Cerebellar nuclear complex (tissue), 1 donor: ENCODE measurements at regions not wholly inside any gene's neighbourhood (a gene's known extent, or its start where the extent isn't known, plus 50 kb on each side); places are given as distances from the start of the nearest gene placed in this dataset.

Source experiments
- DNase-seq, 2 experiments: peaks; one replicate each; lab custom pipeline; 2025; lab: John Stamatoyannopoulos, UW

GRCh38 chr14:100438678-100439592 lies 115.8 kb downstream of the SLC25A47 start:
- DNase-seq, result no peak

GRCh38 chr14:100439781-100440180 lies 116.6 kb downstream of the SLC25A47 start:
- no peak for DNase-seq

GRCh38 chr14:100440207-100440631 lies 117.1 kb downstream of the SLC25A47 start:
- peak; percentile 84 to 95 for DNase-seq

DNA sequence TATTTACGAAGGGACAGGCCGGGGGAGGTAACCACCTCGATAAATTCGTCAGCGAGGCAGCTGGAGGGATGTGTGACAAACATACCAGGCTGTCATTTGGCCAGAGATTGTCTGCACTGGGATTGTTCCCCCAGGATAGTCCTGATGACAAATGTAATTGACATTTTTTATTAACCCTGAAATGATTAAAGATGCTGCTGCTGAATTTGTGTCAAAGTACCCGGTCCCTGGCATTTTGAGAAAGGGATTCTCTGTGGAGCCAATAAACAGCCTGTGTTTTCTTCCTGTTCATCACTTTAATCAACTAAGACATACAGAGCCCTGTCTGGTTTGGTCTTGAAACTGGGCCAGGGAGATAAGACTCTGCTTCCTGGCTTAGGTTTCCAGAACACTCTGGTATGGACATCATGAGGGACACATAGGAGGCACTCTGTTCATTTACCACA lies 117.6 kb downstream of the SLC25A47 start:
- peak in 1 of 2 experiments; percentile 53 for DNase-seq

GRCh38 chr14:100441271-100441947 lies 118.3 kb downstream of the SLC25A47 start:
- DNase-seq, result no peak

GRCh38 chr14:100442036-100442435 lies 118.9 kb downstream of the SLC25A47 start:
- DNase-seq, result no peak

DNA sequence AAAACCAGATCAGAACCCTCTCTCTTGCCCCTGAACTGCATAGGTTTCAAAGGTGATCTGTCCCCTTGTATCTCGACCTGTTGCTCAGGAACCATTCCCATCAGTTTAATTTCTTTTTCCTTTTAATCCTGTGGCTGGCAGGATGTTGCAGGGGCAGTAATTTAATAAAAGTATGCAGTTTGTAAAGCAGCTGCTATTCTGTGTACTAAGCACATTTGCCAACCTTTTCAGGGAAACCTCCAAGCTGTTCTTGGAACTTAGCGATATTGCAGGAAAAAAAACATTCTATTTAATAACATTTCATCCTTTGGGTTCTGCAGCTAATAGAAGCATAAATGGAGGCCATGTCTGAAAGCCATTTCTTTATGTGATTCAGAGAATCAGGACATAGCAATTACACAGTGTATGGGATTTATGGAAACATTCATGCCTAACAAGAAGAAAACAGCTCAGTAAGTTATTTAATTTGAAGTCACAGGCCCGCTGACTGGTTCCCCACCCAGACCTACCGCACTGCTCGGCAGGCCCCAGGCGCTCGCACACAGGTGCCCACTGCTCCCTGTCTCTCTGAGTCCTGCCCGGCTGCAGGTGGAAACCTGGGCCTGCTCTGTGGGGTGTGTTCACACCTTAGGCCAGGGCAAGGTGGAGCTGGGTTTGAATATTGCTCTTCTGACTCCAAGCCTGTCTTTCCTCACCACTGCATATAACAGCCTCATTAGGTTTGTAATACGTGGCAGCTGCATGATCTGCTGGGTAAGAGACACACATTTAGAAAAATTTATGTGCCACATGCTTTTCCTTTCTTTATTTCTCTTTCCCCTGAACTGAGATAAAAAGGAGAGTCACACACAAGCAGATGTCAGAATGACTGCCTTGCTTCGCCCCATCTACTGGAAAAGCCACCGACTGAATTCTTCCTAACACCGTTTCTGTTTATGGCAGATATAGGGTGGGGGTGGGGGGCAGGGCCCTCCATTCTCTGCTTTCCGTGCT lies 119.7 kb downstream of the SLC25A47 start:
- DNase-seq, result no peak

- no peak for DNase-seq
Measured at GRCh38 chr14:100443603-100444002, 120.5 kb downstream of the SLC25A47 start.

DNA sequence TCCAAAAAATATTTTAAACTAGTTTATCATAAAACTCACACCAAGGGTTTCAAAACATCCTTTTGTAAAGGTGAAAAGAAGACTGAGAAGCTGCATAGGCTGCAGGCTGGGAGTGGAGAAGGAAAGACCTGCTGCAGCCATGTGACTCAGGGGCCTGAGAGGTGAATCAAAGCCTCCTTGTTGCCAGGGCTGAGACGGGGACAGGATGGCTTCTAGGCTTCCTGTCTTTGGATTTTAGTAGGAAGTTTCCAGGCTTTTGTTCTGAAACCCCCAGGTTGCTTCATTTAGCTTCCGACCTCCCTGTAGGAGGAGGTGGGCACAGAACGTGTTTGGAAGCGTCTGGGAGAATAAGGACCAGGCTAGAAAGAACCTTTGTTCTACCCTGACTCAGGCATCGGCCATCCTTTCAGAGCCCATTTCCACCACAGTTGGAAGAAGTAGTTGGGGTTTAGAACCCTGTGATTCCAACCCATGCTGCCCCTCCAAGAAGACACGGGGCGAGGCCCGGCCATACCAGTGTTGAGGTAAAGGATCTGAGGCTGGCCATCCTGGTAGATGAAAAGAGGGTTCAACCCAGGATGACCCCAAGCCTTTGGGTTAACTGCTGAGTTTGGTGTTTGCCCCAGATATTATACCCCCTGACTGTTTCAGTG lies 122.4 kb downstream of the SLC25A47 start:
- no peak for DNase-seq

DNA sequence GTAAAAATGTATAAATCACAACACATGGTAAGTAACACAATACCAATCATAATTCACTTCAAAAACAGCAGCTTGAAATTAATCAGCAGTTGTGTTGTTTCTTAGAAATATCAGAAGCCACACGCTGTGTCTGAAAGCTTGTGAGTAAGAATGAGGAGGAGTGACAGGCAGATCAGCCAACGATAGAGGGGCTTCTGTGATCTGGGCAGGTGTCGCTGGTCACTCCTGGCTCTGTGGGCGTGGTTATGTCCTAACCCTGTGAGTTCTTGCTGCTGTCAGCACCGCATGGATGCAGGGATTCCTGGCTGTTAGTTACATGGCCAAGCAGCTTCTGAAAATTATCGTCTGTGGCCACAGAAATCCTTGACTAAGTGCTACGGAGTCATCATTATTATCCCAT lies 123.4 kb downstream of the SLC25A47 start:
- no peak for DNase-seq

DNA sequence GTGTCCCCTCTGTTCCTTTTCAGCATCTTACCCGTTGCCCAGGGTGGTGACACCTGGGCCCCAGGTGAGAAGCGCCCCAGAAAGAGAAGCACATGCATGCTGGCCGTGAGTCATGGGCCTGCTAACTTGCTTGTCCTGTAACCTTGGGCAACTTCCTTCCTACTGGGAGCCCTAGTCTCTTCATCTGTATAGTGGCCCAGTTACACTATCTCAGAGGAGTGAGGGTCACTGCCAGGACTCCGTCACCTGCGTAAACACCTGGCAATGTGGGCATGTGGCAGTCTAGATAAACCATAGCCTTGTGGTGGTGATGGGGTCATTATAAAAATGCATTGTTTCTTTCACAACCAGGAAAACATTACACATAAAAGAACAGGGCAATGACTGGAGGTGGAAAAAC lies 125.2 kb downstream of the SLC25A47 start:
- no peak for DNase-seq

- DNase-seq, result no peak
Measured at GRCh38 chr14:100449225-100449987, 126.3 kb downstream of the SLC25A47 start.

GRCh38 chr14:100450049-100450448 lies 126.9 kb downstream of the SLC25A47 start:
- no peak for DNase-seq

- no peak for DNase-seq
Measured at GRCh38 chr14:100450736-100451135, 127.6 kb downstream of the SLC25A47 start.

- no peak for DNase-seq
Measured at GRCh38 chr14:100451264-100451663, 128.1 kb downstream of the SLC25A47 start.

- DNase-seq, result no peak
Measured at GRCh38 chr14:100453930-100454329, 130.8 kb downstream of the SLC25A47 start.

GRCh38 chr14:100454437-100454836 lies 131.3 kb downstream of the SLC25A47 start:
- no peak for DNase-seq

GRCh38 chr14:100463937-100464336 lies 123.3 kb downstream of the BEGAIN start:
- DNase-seq, result no peak

DNA sequence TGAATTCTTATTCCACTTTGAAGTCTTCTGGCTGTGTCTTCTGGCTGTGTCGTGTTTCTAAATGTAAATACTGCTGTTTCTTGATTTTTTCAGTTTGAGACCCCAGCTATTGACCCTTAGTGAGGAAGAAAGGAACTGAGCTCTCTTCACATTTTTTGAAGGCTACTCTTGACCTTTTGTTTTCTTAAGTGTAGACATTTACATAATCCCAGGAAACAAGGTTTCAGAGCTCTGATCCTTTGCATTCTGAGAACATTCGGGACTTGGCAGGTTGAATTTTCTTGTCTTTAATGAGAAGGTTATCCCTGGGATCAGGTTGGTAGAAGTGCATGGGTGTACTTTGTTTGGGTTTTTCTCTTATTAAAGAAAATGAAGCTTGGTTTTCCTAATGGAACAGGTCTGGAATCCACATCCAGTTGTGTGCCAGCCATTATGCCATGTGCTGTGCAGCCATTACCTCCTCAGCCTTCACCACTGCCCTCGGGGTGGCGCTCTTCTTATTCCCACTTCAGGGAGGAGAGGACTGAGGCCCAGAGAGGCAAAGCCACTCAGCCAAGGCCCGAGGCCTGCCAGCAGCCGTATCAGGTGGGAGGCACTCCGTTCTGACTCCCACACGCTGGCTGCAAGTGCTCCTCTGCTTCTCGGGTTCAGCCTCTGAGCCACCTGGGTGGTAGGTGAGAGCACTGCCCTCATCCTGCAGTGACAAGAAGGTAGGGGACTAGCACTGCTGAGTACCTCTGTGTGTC lies 120.9 kb downstream of the BEGAIN start:
- DNase-seq, result no peak
